Esophagus muscularis mucosa (tissue), 4 donors: ENCODE measurements at regions not wholly inside any gene's neighbourhood (a gene's known extent, or its start where the extent isn't known, plus 50 kb on each side); places are given as distances from the start of the nearest gene placed in this dataset.

Experiments
- DNase-seq: peaks from one replicate; pipeline ENCODE4 v3.0.0-alpha.2; 2017; ENCODE audit errors: extremely low spot score
- H3K27ac ChIP-seq, 4 donors: fragments of 200-600 bp; sonication (generic); replicated peaks in 1 of 4; 1 replicate in 3 of 4; 2 replicates in 1 of 4; pipeline ENCODE4 v1.5.1; 2016 to 2019; ENCODE audit warnings: mild to moderate bottlenecking in 1 of 4
- H3K27me3 ChIP-seq, 4 donors: fragments of 200-600 bp; sonication (generic); one replicate each; pipeline versions ENCODE4 v1.5.1 to v1.6.0; 2016 to 2019
- H3K36me3 ChIP-seq, 4 donors: fragments of 200-600 bp; sonication (generic); one replicate each; pipeline ENCODE4 v1.5.1; 2016 to 2019
- H3K4me1 ChIP-seq, 4 donors: fragments of 200-600 bp; sonication (generic); one replicate each; pipeline ENCODE4 v1.5.1; 2016 to 2019
- H3K4me3 ChIP-seq, 4 donors: fragments of 200-600 bp; sonication (generic); 1 replicate in 2 of 4; 2 replicates in 2 of 4; pipeline ENCODE4 v1.5.1; 2016 to 2019; ENCODE audit warnings: mild to moderate bottlenecking in 4 of 4, moderate library complexity in 1 of 4
- H3K9me3 ChIP-seq, 4 donors: fragments of 200-600 bp; sonication (generic); 1 replicate in 3 of 4; 2 replicates in 1 of 4; pipeline ENCODE4 v1.5.1; 2016 to 2019
- CTCF ChIP-seq, 3 experiments: fragments of 200-600 bp in 2 of 3; fragments of 450-650 bp in 1 of 3; sonication (generic) in 2 of 3; IDR thresholded peaks; one replicate each; pipeline ENCODE4 v1.5.1; 2017 to 2019; ENCODE audit warnings: antibody characterized with exemption in 3 of 3, mild to moderate bottlenecking in 2 of 3, moderate library complexity in 1 of 3
- EP300 ChIP-seq: sonication (generic); formaldehyde crosslinking; IDR thresholded peaks from one replicate; pipeline ENCODE4 v1.6.1; 2017; ENCODE audit warnings: antibody characterized with exemption
- POLR2A ChIP-seq: fragments of 450-650 bp; IDR thresholded peaks from one replicate; pipeline ENCODE4 v1.6.1; 2017; ENCODE audit warnings: antibody characterized with exemption, moderate library complexity, mild to moderate bottlenecking, low read depth
- POLR2AphosphoS5 ChIP-seq, 2 donors: sonication (generic); formaldehyde crosslinking; IDR thresholded peaks; one replicate each; pipeline ENCODE4 v1.6.1; 2017; ENCODE audit warnings: antibody characterized with exemption in 2 of 2
- WGBS: methylation state at CpG from one replicate; pipeline ENCODE4 v1.1.5; 2018; 5-methylcytosine and 5-hydroxymethylcytosine counted together
- intact Hi-C: fragments of 100-400 bp; cut with DNase I; formaldehyde crosslinking; loops from one replicate; pipeline ENCODE4 v1.15.1; 2023

- Histone ChIP-seq H3K4me1 (no peaks in the 10 kb centered on the region), H3K36me3 (no peaks in the 10 kb centered on the region), H3K27ac (no peak overlapping the region), H3K27me3 (peaks cover 0 to 9% (median 0%) of the 10 kb centered on the region in 4 donors), H3K9me3 (no peaks in the 10 kb centered on the region), H3K4me3 (no peak overlapping the region)
- intact Hi-C loops = no loop called here
- TF ChIP-seq CTCF (IDR thresholded peaks at IDR 0.05) = no peak
- no peak for TF ChIP-seq POLR2A
- no peak for TF ChIP-seq POLR2AphosphoS5 (IDR thresholded peaks at IDR 0.05)
- TF ChIP-seq EP300 = no peak
- WGBS = 100% methylated on average over 2 of the region's 2 CpGs
- no peak for DNase-seq
Observed at GRCh38 chr20:40449144-40449690, 239.8 kb downstream of the MAFB start.

DNA sequence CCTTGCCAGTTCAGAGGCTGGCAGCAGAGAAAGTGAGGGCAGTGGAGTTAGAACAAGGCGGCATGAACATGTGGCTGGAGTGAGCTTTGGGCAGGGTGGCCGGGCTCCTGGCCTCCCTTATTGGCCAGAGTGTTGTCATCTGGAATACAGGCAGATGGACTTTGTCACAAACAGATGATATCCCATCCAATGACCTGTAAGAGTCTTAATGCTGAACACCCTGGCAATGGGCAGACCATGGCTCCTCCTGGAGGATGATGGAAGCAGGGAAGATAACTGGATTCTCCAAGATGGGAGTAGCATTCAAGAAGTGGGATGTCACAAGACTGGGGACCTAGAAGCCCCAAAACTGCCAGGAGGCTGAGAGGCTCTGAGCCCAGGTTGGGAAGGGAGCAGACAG lies 242.1 kb downstream of the MAFB start:
- Histone ChIP-seq H3K4me1 (peaks cover 0 to 7% (median 3%) of the 10 kb centered on the region in 4 donors), H3K27me3 (peaks cover 0 to 9% (median 0%) of the 10 kb centered on the region in 4 donors), H3K36me3 (no peaks in the 10 kb centered on the region), H3K9me3 (no peaks in the 10 kb centered on the region), H3K4me3 (no peak overlapping the region), H3K27ac (no peak overlapping the region)
- no peak for DNase-seq
- intact Hi-C loops = no loop called here
- 82% methylated on average over 2 of the region's 2 CpGs for WGBS
- TF ChIP-seq POLR2AphosphoS5 (IDR thresholded peaks at IDR 0.05) = no peak
- TF ChIP-seq CTCF (IDR thresholded peaks at IDR 0.05) = no peak
- no peak for TF ChIP-seq POLR2A
- no peak for TF ChIP-seq EP300

GRCh38 chr20:40444516-40444915 lies 244.5 kb downstream of the MAFB start:
- Histone ChIP-seq H3K27ac (no peak overlapping the region), H3K4me1 (peaks cover 0 to 7% (median 3%) of the 10 kb centered on the region in 4 donors), H3K4me3 (no peak overlapping the region), H3K27me3 (peaks cover 0 to 9% (median 0%) of the 10 kb centered on the region in 4 donors), H3K9me3 (no peaks in the 10 kb centered on the region), H3K36me3 (no peaks in the 10 kb centered on the region)
- TF ChIP-seq POLR2A (no peak), CTCF (IDR thresholded peaks at IDR 0.05) (no peak), EP300 (no peak), POLR2AphosphoS5 (IDR thresholded peaks at IDR 0.05) (no peak)
- intact Hi-C loops = no loop called here
- DNase-seq = peak; percentile 90
- WGBS = 93% methylated on average over 8 of the region's 8 CpGs

- H3K27me3 ChIP-seq = peaks cover 0 to 9% (median 0%) of the 10 kb centered on the region in 4 donors
- TF ChIP-seq POLR2A (no peak), CTCF (IDR thresholded peaks at IDR 0.05) (no peak), EP300 (no peak), POLR2AphosphoS5 (IDR thresholded peaks at IDR 0.05) (no peak)
- no peak overlapping the region for H3K27ac ChIP-seq
- peaks cover 0 to 7% (median 3%) of the 10 kb centered on the region in 4 donors for H3K4me1 ChIP-seq
- intact Hi-C loops = no loop called here
- H3K9me3 ChIP-seq = no peaks in the 10 kb centered on the region
- H3K36me3 ChIP-seq = no peaks in the 10 kb centered on the region
- peak; percentile 70 for DNase-seq
- 77% methylated on average over 5 of the region's 5 CpGs for WGBS
- no peak overlapping the region for H3K4me3 ChIP-seq
Observed at GRCh38 chr20:40443753-40444152, 245.3 kb downstream of the MAFB start.
